Colonic mucosa (tissue), 4 donors: ENCODE measurements at regions not wholly inside any gene's neighbourhood (a gene's known extent, or its start where the extent isn't known, plus 50 kb on each side); places are given as distances from the start of the nearest gene placed in this dataset.
"Not testable (repeated sequence)": the region's sequence is repeated elsewhere in the genome, so short reads cannot be mapped to it uniquely, and the experiment has no call there.

Experiments used
- DNase-seq: peaks from one replicate; pipeline ENCODE4 v3.0.0-alpha.2; 2020
- H3K27ac ChIP-seq: fragments of 200-600 bp; one replicate; pipeline ENCODE4 v1.8.0; 2021
- H3K27me3 ChIP-seq: fragments of 200-600 bp; one replicate; pipeline ENCODE4 v1.8.0; 2021
- H3K36me3 ChIP-seq: fragments of 200-600 bp; one replicate; pipeline ENCODE4 v1.8.0; 2021
- H3K4me1 ChIP-seq: fragments of 200-600 bp; one replicate; pipeline ENCODE4 v1.8.0; 2021; ENCODE audit warnings: mild to moderate bottlenecking
- H3K4me3 ChIP-seq: fragments of 200-600 bp; one replicate; pipeline ENCODE4 v1.8.0; 2021
- H3K9ac ChIP-seq, 2 donors: one replicate each; pipeline ENCODE4 v1.7.0; 2013; ENCODE audit warnings: control low read depth in 2 of 2, low read depth in 2 of 2, low read length in 2 of 2
- H3K9me3 ChIP-seq: fragments of 200-600 bp; one replicate; pipeline ENCODE4 v1.8.0; 2021
- intact Hi-C: fragments of 100-400 bp; cut with DNase I; formaldehyde crosslinking; loops from one replicate; pipeline ENCODE4 v1.14.1; 2022
- TF ChIP-seq, protein P1 (sequence below): fragments of 200-600 bp; IDR thresholded peaks from one replicate; pipeline ENCODE4 v1.8.0; 2022; ENCODE audit warnings: antibody characterized with exemption, mild to moderate bottlenecking
- donor health status: healthy.
- donor health status: DM: no; HTN: no; CAD: no.
- donor health status: DM: no; HTN: no; CAD: no.

DNA sequence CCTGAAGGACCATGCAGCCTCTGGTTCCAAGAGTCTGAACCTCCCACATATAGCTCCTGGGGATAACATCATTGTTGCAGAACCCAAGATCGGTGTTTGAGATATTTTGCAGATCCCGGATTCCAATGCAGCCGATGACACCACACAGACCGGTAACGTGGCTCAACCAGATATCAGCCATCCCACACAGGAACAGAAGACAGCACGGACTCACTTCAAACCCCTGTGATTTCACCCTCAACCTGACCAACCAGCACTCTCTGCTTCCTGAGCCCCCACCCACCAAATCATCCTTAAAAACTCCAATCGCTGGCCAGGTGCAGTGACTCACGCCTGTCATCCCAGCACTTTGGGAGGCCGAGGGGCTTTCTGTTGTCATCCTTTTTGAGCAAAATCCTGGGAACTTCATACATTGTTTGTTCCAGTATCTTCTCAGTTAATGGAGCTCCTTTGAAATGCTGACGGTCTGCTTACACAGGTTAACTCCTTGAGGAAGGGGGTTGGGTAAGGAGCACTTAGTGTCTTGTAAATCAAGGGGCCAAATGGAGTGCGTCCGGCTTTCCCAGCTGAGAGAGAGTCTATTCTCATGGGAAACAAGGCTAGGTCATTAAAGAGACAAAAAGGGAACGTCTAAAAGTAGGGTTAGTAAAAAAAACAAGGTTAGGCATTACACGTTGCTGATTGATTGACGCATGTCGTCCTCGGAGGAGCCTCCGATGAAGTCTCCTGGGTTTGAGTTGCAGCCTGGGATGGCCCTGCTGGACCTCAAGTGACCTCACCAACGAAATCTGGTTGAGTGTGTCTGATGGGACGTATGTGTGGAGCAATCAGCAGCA lies 230.4 kb downstream of the CRLF2 start:
- intact Hi-C loops = no loop called here
- Histone ChIP-seq H3K9ac (no peak overlapping the region), H3K27me3 (no peaks in the 10 kb centered on the region), H3K9me3 (no peaks in the 10 kb centered on the region), H3K4me1 (no peaks in the 10 kb centered on the region), H3K36me3 (no peaks in the 10 kb centered on the region), H3K4me3 (no peak overlapping the region), H3K27ac (no peak overlapping the region)
- DNase-seq = no peak
- TF ChIP-seq, protein P1, sequence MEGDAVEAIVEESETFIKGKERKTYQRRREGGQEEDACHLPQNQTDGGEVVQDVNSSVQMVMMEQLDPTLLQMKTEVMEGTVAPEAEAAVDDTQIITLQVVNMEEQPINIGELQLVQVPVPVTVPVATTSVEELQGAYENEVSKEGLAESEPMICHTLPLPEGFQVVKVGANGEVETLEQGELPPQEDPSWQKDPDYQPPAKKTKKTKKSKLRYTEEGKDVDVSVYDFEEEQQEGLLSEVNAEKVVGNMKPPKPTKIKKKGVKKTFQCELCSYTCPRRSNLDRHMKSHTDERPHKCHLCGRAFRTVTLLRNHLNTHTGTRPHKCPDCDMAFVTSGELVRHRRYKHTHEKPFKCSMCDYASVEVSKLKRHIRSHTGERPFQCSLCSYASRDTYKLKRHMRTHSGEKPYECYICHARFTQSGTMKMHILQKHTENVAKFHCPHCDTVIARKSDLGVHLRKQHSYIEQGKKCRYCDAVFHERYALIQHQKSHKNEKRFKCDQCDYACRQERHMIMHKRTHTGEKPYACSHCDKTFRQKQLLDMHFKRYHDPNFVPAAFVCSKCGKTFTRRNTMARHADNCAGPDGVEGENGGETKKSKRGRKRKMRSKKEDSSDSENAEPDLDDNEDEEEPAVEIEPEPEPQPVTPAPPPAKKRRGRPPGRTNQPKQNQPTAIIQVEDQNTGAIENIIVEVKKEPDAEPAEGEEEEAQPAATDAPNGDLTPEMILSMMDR = no peak

DNA sequence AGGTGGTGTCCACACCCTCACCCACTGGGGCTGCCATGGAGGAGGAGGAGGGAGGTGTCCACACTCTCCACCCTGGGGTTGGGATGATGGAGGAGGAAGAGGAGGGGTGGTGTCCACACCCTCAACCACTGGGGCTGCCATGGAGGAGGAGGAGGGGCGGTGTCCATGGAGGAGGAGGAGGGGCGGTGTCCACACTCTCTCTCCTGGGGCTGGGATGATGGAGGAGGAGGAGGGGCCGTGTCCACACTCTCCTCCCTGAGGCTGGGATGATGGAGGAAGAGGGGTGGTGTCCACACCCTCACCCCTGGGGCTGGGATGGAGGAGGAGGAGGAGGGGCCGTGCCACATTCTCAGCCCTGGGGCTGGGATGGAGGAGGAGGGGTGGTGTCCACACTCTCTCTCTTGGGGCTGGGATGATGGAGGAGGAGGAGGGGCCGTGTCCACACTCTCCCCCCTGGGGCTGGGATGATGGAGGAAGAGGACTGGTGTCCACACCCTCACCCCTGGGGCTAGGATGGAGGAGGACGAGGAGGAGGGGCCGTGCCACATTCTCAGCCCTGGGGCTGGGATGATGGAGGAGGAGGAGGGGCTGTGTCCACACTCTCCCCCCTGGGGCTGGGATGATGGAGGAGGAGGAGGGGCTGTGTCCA lies 231.7 kb downstream of the CRLF2 start:
- Histone ChIP-seq H3K4me3 (no peak overlapping the region), H3K9me3 (no peaks in the 10 kb centered on the region), H3K4me1 (no peaks in the 10 kb centered on the region), H3K9ac (no peak overlapping the region), H3K27ac (no peak overlapping the region), H3K36me3 (no peaks in the 10 kb centered on the region), H3K27me3 (no peaks in the 10 kb centered on the region)
- intact Hi-C loops = no loop called here
- DNase-seq = no peak
- TF ChIP-seq, protein P1 = no peak

DNA sequence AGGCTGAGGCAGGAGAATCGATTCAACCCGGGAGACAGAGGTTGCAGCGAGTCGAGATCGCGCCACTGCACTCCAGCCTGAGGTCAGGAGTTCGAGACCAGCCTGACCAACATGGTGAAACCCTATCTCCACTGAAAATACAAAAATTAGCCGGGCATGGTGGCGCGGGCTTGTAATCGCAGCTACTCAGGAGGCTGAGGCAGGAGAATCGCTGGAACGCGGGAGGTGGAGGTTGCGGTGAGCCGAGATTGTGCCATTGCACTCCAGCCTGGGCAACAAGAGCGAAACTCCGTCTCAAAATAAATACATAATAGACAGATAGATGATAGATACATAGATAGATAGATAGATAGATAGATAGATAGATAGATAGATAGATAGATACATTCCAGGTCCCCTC lies 233.3 kb downstream of the CRLF2 start:
- H3K36me3 ChIP-seq, H3K4me3 ChIP-seq, H3K27me3 ChIP-seq, DNase-seq, intact Hi-C loops, H3K27ac ChIP-seq, H3K9me3 ChIP-seq, H3K4me1 ChIP-seq, H3K9ac ChIP-seq: not testable (repeated sequence)

DNA sequence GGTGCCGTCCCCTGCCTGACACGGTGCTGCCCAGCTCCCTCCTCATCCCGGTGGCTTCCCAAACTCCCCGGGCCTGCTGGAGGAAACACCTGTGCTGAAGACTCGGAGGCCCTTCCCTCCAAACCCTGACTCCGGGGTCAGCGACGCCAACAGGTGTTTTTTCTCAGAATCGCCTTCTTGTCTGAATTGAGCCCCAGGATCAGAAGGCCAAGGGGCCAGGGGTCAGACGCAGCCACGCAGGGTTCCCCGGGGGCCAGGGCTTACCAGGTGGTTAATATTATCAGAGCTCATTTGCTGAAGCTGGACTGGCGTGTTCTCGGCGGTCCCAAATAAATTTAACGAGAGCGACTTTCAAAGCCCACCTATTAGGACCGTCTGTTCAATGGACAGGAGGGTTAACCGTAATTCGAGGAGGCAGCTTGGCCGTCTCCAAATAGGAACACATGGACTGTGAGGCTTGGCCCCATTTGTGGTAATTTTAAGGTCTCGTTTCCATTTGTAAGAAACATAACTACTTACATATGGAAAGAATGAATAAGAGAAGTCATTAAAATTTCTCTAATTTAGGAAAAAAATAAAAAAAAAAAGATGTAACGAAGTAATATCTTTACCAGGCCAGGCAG lies 239.3 kb downstream of the CRLF2 start:
- intact Hi-C loops = no loop called here
- TF ChIP-seq, protein P1 = no peak
- no peak overlapping the region for H3K27ac ChIP-seq

DNA sequence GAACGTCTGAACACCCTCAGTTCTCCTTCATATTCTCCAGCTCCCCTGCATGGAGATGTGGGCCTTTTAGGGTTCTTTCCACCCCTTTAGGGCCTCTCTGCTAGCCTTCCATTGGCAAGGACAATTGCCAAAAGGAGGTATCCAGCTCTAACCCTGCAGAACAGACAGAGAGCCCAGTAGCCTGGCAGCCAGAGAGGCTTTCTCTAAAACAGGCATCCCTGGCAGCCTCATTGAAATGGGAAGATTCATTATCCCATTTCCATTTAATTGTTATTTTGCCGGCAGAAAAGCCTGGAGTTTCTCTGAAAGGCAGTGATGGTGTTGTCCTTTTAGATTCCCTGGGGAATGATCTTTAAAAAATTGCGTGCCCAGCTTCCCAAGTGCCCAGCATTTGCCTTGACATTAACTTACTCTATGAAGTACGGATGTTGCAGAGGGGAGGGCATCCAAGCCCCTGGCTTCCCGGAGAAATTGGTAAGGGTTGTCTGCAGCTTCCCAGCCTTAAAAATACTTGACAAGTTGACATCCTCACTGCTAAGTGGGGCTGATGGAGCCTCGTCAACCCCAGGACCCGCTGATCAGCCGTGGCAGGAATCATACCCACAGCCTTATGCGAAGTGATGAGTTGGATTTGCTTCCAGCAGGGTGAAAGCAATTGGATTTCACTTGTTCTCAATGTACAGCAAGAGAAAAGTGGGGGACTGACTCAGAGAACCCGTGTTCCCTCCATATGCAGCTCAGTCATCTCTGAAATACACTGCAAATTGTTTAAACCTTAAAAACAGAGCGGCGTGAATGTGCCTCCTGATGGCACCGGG lies 244.1 kb downstream of the CRLF2 start:
- Histone ChIP-seq H3K4me1 (no peaks in the 10 kb centered on the region), H3K9me3 (no peaks in the 10 kb centered on the region), H3K27ac (no peak overlapping the region), H3K4me3 (no peak overlapping the region), H3K36me3 (no peaks in the 10 kb centered on the region), H3K9ac (no peak overlapping the region), H3K27me3 (no peaks in the 10 kb centered on the region)
- TF ChIP-seq, protein P1 = no peak
- intact Hi-C loops = no loop called here
- DNase-seq = no peak

More for the DNA sequence above, 239.3 kb downstream of the CRLF2 start:
- H3K4me1 ChIP-seq = no peaks in the 10 kb centered on the region
- H3K9ac ChIP-seq = no peak overlapping the region
- DNase-seq = no peak
- H3K4me3 ChIP-seq = no peak overlapping the region
- H3K27me3 ChIP-seq = no peaks in the 10 kb centered on the region
- H3K36me3 ChIP-seq = no peaks in the 10 kb centered on the region
- H3K9me3 ChIP-seq = no peaks in the 10 kb centered on the region
